ENCODE measurements at regions not wholly inside any gene's neighbourhood (a gene's known extent, or its start where the extent isn't known, plus 50 kb on each side); places are given as distances from the start of the nearest gene placed in this dataset.

DNA sequence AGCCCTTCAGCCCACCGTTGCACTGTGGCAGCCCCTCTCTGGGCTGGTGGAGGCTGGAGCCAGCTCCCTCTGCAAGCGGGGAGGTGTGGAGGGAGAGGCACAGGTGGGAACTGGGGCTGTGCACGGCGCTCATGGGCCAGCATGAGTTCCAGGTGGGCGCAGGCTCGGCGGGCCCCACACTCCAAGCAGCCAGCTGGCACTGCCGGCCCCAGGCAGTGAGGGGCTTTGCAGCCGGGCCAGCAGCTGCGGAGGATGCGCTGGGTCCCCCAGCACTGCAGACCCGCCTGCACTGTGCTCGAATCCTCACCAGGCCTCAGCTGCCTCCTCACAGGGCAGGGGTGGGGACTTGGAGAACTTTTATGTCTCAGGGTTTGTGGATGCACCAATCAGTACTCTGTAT, 1354.8 kb upstream of the IGFBP7 start:
- no peak for TF ChIP-seq POLR2A (IDR thresholded peaks at IDR 0.05)
- TF ChIP-seq, protein P1, sequence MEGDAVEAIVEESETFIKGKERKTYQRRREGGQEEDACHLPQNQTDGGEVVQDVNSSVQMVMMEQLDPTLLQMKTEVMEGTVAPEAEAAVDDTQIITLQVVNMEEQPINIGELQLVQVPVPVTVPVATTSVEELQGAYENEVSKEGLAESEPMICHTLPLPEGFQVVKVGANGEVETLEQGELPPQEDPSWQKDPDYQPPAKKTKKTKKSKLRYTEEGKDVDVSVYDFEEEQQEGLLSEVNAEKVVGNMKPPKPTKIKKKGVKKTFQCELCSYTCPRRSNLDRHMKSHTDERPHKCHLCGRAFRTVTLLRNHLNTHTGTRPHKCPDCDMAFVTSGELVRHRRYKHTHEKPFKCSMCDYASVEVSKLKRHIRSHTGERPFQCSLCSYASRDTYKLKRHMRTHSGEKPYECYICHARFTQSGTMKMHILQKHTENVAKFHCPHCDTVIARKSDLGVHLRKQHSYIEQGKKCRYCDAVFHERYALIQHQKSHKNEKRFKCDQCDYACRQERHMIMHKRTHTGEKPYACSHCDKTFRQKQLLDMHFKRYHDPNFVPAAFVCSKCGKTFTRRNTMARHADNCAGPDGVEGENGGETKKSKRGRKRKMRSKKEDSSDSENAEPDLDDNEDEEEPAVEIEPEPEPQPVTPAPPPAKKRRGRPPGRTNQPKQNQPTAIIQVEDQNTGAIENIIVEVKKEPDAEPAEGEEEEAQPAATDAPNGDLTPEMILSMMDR (IDR thresholded peaks at IDR 0.05): no peak
